ENCODE measurements at regions not wholly inside any gene's neighbourhood (a gene's known extent, or its start where the extent isn't known, plus 50 kb on each side); places are given as distances from the start of the nearest gene placed in this dataset.

GRCh38 chr4:173839865-173840264 is 309.8 kb upstream of the HAND2 start:
- H3K4me3 ChIP-seq (replicated peaks in 1 of 2; ENCODE audit: low read depth in 2 of 2, low read length in 2 of 2) = no peak overlapping the region
- no peak for DNase-seq (ENCODE audit: low read depth in 2 of 2)
- TF ChIP-seq CTCF (IDR thresholded peaks at IDR 0.05; ENCODE audit: low read depth, low read length) = no peak

GRCh38 chr4:173837517-173837916 is 307.5 kb upstream of the HAND2 start:
- no peak for TF ChIP-seq CTCF (IDR thresholded peaks at IDR 0.05; ENCODE audit: low read depth, low read length)
- no peak overlapping the region for H3K4me3 ChIP-seq (replicated peaks in 1 of 2; ENCODE audit: low read depth in 2 of 2, low read length in 2 of 2)
- no peak for DNase-seq (ENCODE audit: low read depth in 2 of 2)

GRCh38 chr4:173835903-173836302 is 305.9 kb upstream of the HAND2 start:
- DNase-seq (ENCODE audit: low read depth in 2 of 2) = peak; percentile 51 to 75
- H3K4me3 ChIP-seq (replicated peaks in 1 of 2; ENCODE audit: low read depth in 2 of 2, low read length in 2 of 2) = no peak overlapping the region

GRCh38 chr4:173834151-173834550 is 304.1 kb upstream of the HAND2 start:
- no peak overlapping the region for H3K4me3 ChIP-seq (replicated peaks in 1 of 2; ENCODE audit: low read depth in 2 of 2, low read length in 2 of 2)
- TF ChIP-seq CTCF (IDR thresholded peaks at IDR 0.05; ENCODE audit: low read depth, low read length) = peak; percentile 22
- DNase-seq (ENCODE audit: low read depth in 2 of 2) = peak; percentile 23 to 38

More at GRCh38 chr4:173835903-173836302, 305.9 kb upstream of the HAND2 start:
- no peak for TF ChIP-seq CTCF (IDR thresholded peaks at IDR 0.05; ENCODE audit: low read depth, low read length)

GRCh38 chr4:173829565-173829964 is 299.5 kb upstream of the HAND2 start:
- TF ChIP-seq CTCF (IDR thresholded peaks at IDR 0.05; ENCODE audit: low read depth, low read length) = no peak
- no peak for DNase-seq (ENCODE audit: low read depth in 2 of 2)
- no peak overlapping the region for H3K4me3 ChIP-seq (replicated peaks in 1 of 2; ENCODE audit: low read depth in 2 of 2, low read length in 2 of 2)

GRCh38 chr4:173827707-173828106 is 297.7 kb upstream of the HAND2 start:
- H3K4me3 ChIP-seq (replicated peaks in 1 of 2; ENCODE audit: low read depth in 2 of 2, low read length in 2 of 2) = no peak overlapping the region
- DNase-seq (ENCODE audit: low read depth in 2 of 2) = peak; percentile 11 to 18
- no peak for TF ChIP-seq CTCF (IDR thresholded peaks at IDR 0.05; ENCODE audit: low read depth, low read length)

GRCh38 chr4:173821876-173822275 is 291.8 kb upstream of the HAND2 start:
- no peak for TF ChIP-seq CTCF (IDR thresholded peaks at IDR 0.05; ENCODE audit: low read depth, low read length)
- no peak overlapping the region for H3K4me3 ChIP-seq (replicated peaks in 1 of 2; ENCODE audit: low read depth in 2 of 2, low read length in 2 of 2)
- no peak for DNase-seq (ENCODE audit: low read depth in 2 of 2)
